ENCODE measurements at regions not wholly inside any gene's neighbourhood (a gene's known extent, or its start where the extent isn't known, plus 50 kb on each side); places are given as distances from the start of the nearest gene placed in this dataset.

- ATAC-seq, result no peak
- intact Hi-C loops (cut with DNase I), result no loop called here
- no peak for TF ChIP-seq CTCF (IDR thresholded peaks at IDR 0.05)
- 88 to 90% methylated on average over 4 of the region's 4 CpGs for WGBS, 2 donors
- Histone ChIP-seq H3K4me1 (no peaks in the 10 kb centered on the region), H3K4me3 (no peak overlapping the region), H3K27me3 (no peaks in the 10 kb centered on the region), H3K9me3 (peaks cover 0 to 16% (median 0%) of the 10 kb centered on the region in 11 donors), H3K36me3 (no peaks in the 10 kb centered on the region), H3K27ac (no peak overlapping the region)
- no peak for DNase-seq
Measured at GRCh38 chr4:162245051-162245450, 81.3 kb upstream of the FSTL5 start.

GRCh38 chr4:162241857-162242256, 78.1 kb upstream of the FSTL5 start:
- DNase-seq (no peak), ATAC-seq (no peak)
- Histone ChIP-seq H3K9me3 (peaks cover 0 to 16% (median 0%) of the 10 kb centered on the region in 11 donors), H3K27ac (no peak overlapping the region), H3K4me3 (no peak overlapping the region), H3K4me1 (no peaks in the 10 kb centered on the region), H3K36me3 (no peaks in the 10 kb centered on the region), H3K27me3 (no peaks in the 10 kb centered on the region)
- 40 to 42% methylated on average over 1 of the region's 1 CpG for WGBS, 2 donors
- intact Hi-C loops (cut with DNase I), result no loop called here
- TF ChIP-seq CTCF (IDR thresholded peaks at IDR 0.05), result no peak

GRCh38 chr4:162239992-162240769, 76.4 kb upstream of the FSTL5 start:
- DNase-seq, result no peak
- TF ChIP-seq CTCF (IDR thresholded peaks at IDR 0.05), result no peak
- WGBS, 2 donors, result 87 to 91% methylated on average over 5 of the region's 5 CpGs
- Histone ChIP-seq H3K36me3 (no peaks in the 10 kb centered on the region), H3K9me3 (peaks cover 0 to 9% (median 0%) of the 10 kb centered on the region in 11 donors), H3K27me3 (no peaks in the 10 kb centered on the region), H3K4me1 (no peaks in the 10 kb centered on the region), H3K4me3 (no peak overlapping the region), H3K27ac (no peak overlapping the region)
- intact Hi-C loops (cut with DNase I), result no loop called here
- no peak for ATAC-seq

GRCh38 chr4:162237676-162238075, 73.9 kb upstream of the FSTL5 start:
- no peak overlapping the region for H3K4me3 ChIP-seq
- H3K4me1 ChIP-seq, result no peaks in the 10 kb centered on the region
- DNase-seq, result no peak
- intact Hi-C loops (cut with DNase I), result no loop called here
- WGBS, 2 donors, result 86 to 92% methylated on average over 2 of the region's 2 CpGs
- no peak for ATAC-seq
- TF ChIP-seq CTCF (IDR thresholded peaks at IDR 0.05), result no peak
- no peak overlapping the region for H3K27ac ChIP-seq
- H3K9me3 ChIP-seq, result peaks cover 0 to 10% (median 0%) of the 10 kb centered on the region in 11 donors
- no peaks in the 10 kb centered on the region for H3K27me3 ChIP-seq
- H3K36me3 ChIP-seq, result no peaks in the 10 kb centered on the region

All from heart right ventricle (tissue), 16 donors.